Right lobe of liver (tissue), 6 donors: ENCODE measurements at regions not wholly inside any gene's neighbourhood (a gene's known extent, or its start where the extent isn't known, plus 50 kb on each side); places are given as distances from the start of the nearest gene placed in this dataset.

ENCODE experiments used
- ATAC-seq, 4 donors: fragments of 200-7000 bp; cut with Tn5 transposase; one replicate each; pipeline ENCODE4 v1.9.1; 2020; ENCODE audit warnings: mild to moderate bottlenecking in 4 of 4, moderate library complexity in 4 of 4
- DNase-seq, 3 donors: peaks; one replicate each; pipeline ENCODE4 v3.0.0-alpha.2; 2020
- H3K27ac ChIP-seq, 3 donors: fragments of 200-600 bp; one replicate each; pipeline ENCODE4 v1.8.0; 2022
- H3K27me3 ChIP-seq, 2 donors: fragments of 200-600 bp; one replicate each; pipeline ENCODE4 v1.8.0; 2022
- H3K36me3 ChIP-seq, 4 donors: fragments of 200-600 bp; sonication (generic) in 1 of 4; one replicate each; pipeline versions ENCODE4 v1.5.1 to v1.8.0; 2017 to 2022; ENCODE audit warnings: control low read depth in 1 of 4
- H3K4me1 ChIP-seq, 4 donors: fragments of 200-600 bp; sonication (generic) in 1 of 4; one replicate each; pipeline versions ENCODE4 v1.5.1 to v1.8.0; 2017 to 2022; ENCODE audit warnings: control low read depth in 1 of 4
- H3K4me3 ChIP-seq, 3 donors: fragments of 200-600 bp; one replicate each; pipeline ENCODE4 v1.8.0; 2022
- H3K9me3 ChIP-seq, 4 donors: fragments of 200-600 bp; sonication (generic) in 1 of 4; one replicate each; pipeline versions ENCODE4 v1.5.1 to v1.8.0; 2017 to 2022; ENCODE audit warnings: control low read depth in 1 of 4
- POLR2A ChIP-seq: fragments of 450-650 bp; IDR thresholded peaks from one replicate; pipeline ENCODE4 v1.6.1; 2017; ENCODE audit warnings: antibody characterized with exemption, mild to moderate bottlenecking
- WGBS: methylation state at CpG from one replicate; pipeline ENCODE4 v1.1.6; 2018; ENCODE audit warnings: low coverage, low lambda C conversion rate; ENCODE audit not compliant: insufficient coverage; ENCODE audit errors: missing lambda C conversion rate; 5-methylcytosine and 5-hydroxymethylcytosine counted together
- intact Hi-C, 2 donors: fragments of 100-400 bp; cut with DNase I; formaldehyde crosslinking; loops; one replicate each; pipeline versions ENCODE4 v1.11.2 to v1.14.1; 2022
- TF ChIP-seq, protein P1 (sequence below), 4 donors: fragments of 200-600 bp in 3 of 4; fragments of 450-650 bp in 1 of 4; IDR thresholded peaks; one replicate each; pipeline versions ENCODE4 v1.5.1 to v1.8.0; 2016 to 2022; ENCODE audit warnings: antibody characterized with exemption in 4 of 4, mild to moderate bottlenecking in 2 of 4
- donor health status: DM: no; HTN: yes; CAD: no.
- donor health status: DM: no; HTN: no; CAD: no.
- donor health status: DM: no; HTN: no; CAD: no.
- donor health status: DM: no; HTN: yes; CAD: no.
- donor health status: DM: no; HTN: yes; CAD: no.

DNA sequence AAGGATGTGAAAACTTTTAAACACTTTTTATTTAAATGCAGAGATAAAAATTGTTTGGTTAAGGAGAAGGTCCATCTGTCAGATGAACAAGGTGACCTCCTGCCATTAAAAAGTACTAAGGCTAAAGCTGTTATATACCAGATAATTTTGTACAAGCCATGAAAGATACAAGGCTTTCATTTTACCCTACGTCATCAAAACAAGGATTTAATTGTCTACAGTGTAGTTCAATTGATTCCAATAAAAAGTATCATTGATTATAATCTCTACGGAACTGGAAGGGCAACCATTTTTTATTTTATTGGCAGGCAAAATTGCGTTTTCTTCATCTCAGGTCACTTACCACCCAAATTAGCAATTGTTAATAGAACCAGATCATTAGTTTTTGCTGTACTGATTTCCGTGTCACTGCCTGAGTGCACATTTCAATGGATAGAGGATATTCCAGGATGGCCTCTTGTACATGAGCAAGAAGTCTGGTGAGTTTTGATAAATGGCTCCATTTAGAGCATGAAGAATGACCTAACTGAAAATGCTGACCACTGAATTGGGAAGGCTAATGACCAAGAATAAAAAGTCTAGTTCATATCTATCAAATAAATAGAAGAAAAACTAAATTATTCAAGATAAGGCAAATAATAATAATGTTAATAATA lies 564.9 kb downstream of the JRKL start:
- no peak for ATAC-seq
- Histone ChIP-seq H3K27ac (no peak overlapping the region), H3K36me3 (no peaks in the 10 kb centered on the region), H3K4me1 (no peaks in the 10 kb centered on the region), H3K9me3 (no peaks in the 10 kb centered on the region), H3K27me3 (no peaks in the 10 kb centered on the region), H3K4me3 (no peak overlapping the region)
- DNase-seq: no peak
- intact Hi-C loops: no loop called here
- WGBS: 36% methylated on average over 4 of the region's 4 CpGs
- TF ChIP-seq, protein P1, sequence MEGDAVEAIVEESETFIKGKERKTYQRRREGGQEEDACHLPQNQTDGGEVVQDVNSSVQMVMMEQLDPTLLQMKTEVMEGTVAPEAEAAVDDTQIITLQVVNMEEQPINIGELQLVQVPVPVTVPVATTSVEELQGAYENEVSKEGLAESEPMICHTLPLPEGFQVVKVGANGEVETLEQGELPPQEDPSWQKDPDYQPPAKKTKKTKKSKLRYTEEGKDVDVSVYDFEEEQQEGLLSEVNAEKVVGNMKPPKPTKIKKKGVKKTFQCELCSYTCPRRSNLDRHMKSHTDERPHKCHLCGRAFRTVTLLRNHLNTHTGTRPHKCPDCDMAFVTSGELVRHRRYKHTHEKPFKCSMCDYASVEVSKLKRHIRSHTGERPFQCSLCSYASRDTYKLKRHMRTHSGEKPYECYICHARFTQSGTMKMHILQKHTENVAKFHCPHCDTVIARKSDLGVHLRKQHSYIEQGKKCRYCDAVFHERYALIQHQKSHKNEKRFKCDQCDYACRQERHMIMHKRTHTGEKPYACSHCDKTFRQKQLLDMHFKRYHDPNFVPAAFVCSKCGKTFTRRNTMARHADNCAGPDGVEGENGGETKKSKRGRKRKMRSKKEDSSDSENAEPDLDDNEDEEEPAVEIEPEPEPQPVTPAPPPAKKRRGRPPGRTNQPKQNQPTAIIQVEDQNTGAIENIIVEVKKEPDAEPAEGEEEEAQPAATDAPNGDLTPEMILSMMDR (IDR thresholded peaks at IDR 0.05): no peak
- TF ChIP-seq POLR2A: no peak

DNA sequence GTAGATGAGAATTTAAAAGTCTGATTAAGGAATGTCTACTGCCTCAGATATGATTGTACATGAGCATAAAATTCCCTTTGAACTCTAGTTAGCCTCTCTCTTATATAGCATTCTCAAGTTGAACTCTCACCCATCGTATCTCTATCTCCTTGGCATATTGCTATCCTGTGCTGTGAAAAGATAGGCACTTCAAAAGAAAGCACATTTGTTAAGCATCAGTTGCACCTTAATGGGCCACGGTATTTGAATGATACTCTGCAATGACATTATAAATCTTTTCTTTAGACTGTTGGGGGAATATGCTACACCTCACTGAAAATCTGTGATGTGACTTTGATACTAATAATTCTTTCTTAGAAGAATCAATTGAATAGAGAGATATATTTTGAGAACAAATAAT lies 570.7 kb downstream of the JRKL start:
- Histone ChIP-seq H3K36me3 (no peaks in the 10 kb centered on the region), H3K4me1 (no peaks in the 10 kb centered on the region), H3K9me3 (no peaks in the 10 kb centered on the region), H3K27ac (no peak overlapping the region), H3K4me3 (no peak overlapping the region), H3K27me3 (no peaks in the 10 kb centered on the region)
- intact Hi-C loops: no loop called here
- DNase-seq: no peak
- no peak for ATAC-seq
- TF ChIP-seq, protein P1 (IDR thresholded peaks at IDR 0.05): no peak
- WGBS: 43% methylated on average over 2 of the region's 2 CpGs

DNA sequence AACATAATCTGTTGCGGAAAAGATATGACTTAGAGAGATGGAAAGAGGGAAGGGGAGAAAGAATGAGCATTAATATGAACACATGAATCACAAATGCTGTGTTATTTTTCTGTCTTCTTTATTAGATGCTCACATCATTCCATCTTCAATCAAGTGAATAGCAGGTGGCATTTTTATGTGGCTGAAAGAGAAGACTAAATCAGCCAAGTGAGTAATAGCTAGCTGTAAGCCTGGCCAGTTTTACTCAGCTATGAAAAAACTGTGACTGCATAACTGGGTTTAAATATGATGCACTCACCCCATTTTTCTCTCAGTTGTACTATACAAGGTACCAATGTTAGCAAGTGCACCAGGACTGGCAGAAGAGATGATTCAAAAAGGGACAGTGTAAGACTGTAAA lies 571.1 kb downstream of the JRKL start:
- no peaks in the 10 kb centered on the region for H3K4me1 ChIP-seq
- H3K36me3 ChIP-seq: no peaks in the 10 kb centered on the region
- intact Hi-C loops: no loop called here
- 85% methylated on average over 1 of the region's 1 CpG for WGBS
- TF ChIP-seq POLR2A: no peak
- TF ChIP-seq, protein P1 (IDR thresholded peaks at IDR 0.05): no peak
- ATAC-seq (no peak), DNase-seq (no peak)
- H3K27me3 ChIP-seq: no peaks in the 10 kb centered on the region
- H3K27ac ChIP-seq: no peak overlapping the region
- no peaks in the 10 kb centered on the region for H3K9me3 ChIP-seq
- no peak overlapping the region for H3K4me3 ChIP-seq

DNA sequence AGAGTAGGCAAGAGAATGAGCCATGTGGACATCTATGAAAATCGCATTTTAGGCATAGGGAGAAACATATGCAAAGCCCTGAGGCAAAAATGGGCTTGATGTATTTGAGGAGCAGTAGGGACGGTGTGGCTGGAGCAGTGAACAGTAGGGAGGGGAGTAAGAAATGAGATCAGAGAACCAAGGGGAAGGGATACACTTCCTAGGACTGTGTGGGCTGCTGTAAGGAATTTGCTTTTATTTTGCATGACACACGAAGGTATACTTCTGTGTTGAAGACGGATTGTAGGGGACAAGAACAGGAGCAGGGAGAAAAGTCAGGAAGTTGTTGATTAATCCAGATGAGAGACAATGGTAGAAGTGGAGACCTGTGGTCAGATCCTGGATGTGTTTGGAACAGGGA lies 572.1 kb downstream of the JRKL start:
- Histone ChIP-seq H3K27me3 (no peaks in the 10 kb centered on the region), H3K27ac (no peak overlapping the region), H3K4me3 (no peak overlapping the region), H3K4me1 (no peaks in the 10 kb centered on the region), H3K9me3 (no peaks in the 10 kb centered on the region), H3K36me3 (no peaks in the 10 kb centered on the region)
- intact Hi-C loops: no loop called here
- ATAC-seq (no peak), DNase-seq (no peak)
- no peak for TF ChIP-seq POLR2A
- TF ChIP-seq, protein P1 (IDR thresholded peaks at IDR 0.05): no peak
- 32% methylated on average over 4 of the region's 4 CpGs for WGBS

DNA sequence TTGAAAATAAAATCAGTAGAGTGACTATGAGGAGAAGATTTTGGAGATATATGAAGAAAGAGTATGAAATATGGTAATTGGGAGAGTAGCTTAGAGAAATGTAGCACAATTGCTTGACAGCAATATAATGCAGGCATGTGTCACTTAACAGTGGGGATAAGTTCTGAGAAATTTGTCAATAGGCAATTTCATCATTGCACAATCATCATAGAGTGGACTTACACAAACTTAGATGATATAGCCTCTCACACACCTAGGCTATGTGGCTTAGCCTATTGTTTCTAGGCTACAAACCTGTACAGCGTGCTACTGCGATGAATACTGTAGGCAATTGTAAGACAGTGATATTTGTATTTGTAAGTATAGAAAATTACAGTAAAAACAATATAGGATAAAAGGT lies 573.6 kb downstream of the JRKL start:
- Histone ChIP-seq H3K27me3 (no peaks in the 10 kb centered on the region), H3K9me3 (no peaks in the 10 kb centered on the region), H3K27ac (no peak overlapping the region), H3K4me1 (no peaks in the 10 kb centered on the region), H3K36me3 (no peaks in the 10 kb centered on the region), H3K4me3 (no peak overlapping the region)
- TF ChIP-seq, protein P1 (IDR thresholded peaks at IDR 0.05): no peak
- no peak for TF ChIP-seq POLR2A
- WGBS: 65% methylated on average over 2 of the region's 2 CpGs
- intact Hi-C loops: no loop called here
- DNase-seq: no peak
- no peak for ATAC-seq
